Astrocyte of the cerebellum (primary cell): ENCODE measurements at regions not wholly inside any gene's neighbourhood (a gene's known extent, or its start where the extent isn't known, plus 50 kb on each side); places are given as distances from the start of the nearest gene placed in this dataset.

Experiments
- DNase-seq: peaks from one replicate; pipeline ENCODE4 v3.0.0-alpha.2; 2011; ENCODE audit warnings: low read depth
- H3K4me3 ChIP-seq: 2 replicates; pipeline ENCODE4 v1.5.1; 2011; ENCODE audit warnings: mild to moderate bottlenecking, low read depth, low read length, moderate library complexity
- in situ Hi-C: cut with HindIII; loops from 2 replicates; pipeline ENCODE4 v1.10.0; 2017; ENCODE audit warnings: low sequenced_read_pairs
- TF ChIP-seq, protein P1 (sequence below): IDR thresholded peaks from 2 replicates; pipeline ENCODE4 v1.5.1; 2012; ENCODE audit warnings: low read length, low read depth, moderate library complexity, mild to moderate bottlenecking; ENCODE audit errors: missing control alignments

DNA sequence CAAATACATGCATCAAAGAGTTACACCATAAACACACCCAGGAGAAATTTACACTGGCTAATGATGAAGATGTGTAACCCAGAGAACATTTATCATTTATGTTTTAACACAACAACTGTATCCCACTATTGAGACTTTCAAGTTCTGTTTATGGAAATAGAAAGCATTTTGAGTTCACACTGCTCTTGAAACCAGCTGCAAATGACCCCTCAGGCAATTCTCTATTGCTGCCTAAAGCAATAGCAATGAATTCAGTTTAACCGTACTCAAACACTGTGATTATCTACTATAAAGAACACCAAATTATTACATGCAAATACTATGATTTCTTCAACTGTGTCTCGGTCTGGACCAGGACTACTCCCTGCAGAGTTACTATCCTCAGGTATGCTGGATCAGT, 452.7 kb upstream of the NRXN1 start:
- in situ Hi-C loops: no loop called here
- DNase-seq: no peak
- no peak overlapping the region for H3K4me3 ChIP-seq
- TF ChIP-seq, protein P1, sequence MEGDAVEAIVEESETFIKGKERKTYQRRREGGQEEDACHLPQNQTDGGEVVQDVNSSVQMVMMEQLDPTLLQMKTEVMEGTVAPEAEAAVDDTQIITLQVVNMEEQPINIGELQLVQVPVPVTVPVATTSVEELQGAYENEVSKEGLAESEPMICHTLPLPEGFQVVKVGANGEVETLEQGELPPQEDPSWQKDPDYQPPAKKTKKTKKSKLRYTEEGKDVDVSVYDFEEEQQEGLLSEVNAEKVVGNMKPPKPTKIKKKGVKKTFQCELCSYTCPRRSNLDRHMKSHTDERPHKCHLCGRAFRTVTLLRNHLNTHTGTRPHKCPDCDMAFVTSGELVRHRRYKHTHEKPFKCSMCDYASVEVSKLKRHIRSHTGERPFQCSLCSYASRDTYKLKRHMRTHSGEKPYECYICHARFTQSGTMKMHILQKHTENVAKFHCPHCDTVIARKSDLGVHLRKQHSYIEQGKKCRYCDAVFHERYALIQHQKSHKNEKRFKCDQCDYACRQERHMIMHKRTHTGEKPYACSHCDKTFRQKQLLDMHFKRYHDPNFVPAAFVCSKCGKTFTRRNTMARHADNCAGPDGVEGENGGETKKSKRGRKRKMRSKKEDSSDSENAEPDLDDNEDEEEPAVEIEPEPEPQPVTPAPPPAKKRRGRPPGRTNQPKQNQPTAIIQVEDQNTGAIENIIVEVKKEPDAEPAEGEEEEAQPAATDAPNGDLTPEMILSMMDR: no peak

DNA sequence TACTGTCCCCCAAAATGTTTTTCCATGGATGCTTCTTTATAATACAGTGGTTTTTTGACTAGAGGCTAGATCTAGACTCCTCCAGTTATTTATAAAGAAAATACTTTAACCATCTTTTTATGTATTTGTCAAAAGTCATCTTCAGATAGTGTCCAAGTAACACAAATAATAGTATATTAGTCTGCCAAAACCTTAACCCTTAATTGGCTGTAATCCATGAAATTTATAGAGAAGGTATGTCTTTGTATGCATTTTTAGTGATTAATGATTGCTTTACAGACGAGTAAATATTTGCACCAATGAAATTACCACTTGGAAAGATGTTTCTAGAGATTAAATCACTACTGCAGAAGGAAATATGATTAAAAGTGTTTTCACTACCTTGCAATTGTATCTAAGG, 451.8 kb upstream of the NRXN1 start:
- TF ChIP-seq, protein P1: no peak
- in situ Hi-C loops: no loop called here
- DNase-seq: no peak
- H3K4me3 ChIP-seq: no peak overlapping the region

DNA sequence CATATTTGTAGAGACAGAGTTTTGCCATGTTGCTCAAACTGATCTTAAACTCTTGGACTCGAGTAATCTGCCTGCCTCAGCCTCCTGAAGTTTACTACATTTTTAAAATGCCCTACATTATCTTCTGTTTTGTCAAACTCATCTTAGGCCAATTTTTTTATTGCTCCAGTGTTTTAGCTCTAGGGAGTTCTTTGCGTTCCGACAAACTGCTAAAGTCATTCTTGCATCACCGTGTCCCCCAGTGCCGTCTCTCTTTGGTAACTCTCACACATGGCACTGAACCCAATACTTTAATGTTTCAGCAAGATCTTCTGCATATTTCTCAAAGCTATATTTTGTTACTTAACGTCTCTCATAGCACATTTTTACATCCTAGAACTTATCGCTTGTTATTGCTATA, 440.9 kb upstream of the NRXN1 start:
- no peak overlapping the region for H3K4me3 ChIP-seq
- TF ChIP-seq, protein P1: no peak
- no peak for DNase-seq
- in situ Hi-C loops: no loop called here

DNA sequence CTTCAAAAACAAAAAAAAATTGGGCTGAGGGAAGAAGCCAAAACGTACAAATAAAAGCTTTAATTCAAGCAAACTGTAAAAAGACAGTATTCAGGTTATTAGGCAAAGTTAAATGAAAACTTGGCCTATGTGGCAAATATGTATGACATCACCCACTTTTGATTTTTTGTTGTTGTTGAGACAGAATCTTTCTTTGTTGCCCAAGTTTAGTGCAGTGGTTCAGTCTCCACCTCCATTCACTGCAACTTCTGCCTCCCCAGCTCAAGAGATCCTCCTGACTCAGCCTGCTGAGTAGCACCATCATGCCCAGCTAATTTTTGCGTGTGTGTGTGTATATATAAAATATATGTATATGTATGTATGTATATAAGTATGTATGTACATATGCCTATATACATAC, 440.4 kb upstream of the NRXN1 start:
- H3K4me3 ChIP-seq: no peak overlapping the region
- no peak for DNase-seq
- in situ Hi-C loops: no loop called here
- TF ChIP-seq, protein P1: no peak

DNA sequence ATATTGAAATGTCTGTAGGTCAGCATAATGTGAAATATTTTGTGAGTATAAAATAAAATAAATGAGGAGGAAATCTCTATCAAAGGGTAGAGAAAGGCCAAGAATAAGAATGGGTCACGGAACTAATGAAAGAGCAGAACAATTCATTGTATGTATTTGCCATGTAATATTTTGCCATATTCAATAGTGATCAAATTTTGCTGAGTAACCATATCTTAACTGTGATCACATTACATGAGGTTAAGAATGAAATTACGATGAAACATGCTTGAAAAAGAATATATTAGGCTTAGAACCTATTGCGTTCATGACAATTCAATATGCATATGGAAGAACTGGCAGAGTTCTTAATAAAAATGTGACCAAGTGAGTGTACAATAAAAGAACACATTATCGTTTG, 437.2 kb upstream of the NRXN1 start:
- TF ChIP-seq, protein P1: no peak
- H3K4me3 ChIP-seq: no peak overlapping the region
- DNase-seq: no peak
- in situ Hi-C loops: no loop called here

DNA sequence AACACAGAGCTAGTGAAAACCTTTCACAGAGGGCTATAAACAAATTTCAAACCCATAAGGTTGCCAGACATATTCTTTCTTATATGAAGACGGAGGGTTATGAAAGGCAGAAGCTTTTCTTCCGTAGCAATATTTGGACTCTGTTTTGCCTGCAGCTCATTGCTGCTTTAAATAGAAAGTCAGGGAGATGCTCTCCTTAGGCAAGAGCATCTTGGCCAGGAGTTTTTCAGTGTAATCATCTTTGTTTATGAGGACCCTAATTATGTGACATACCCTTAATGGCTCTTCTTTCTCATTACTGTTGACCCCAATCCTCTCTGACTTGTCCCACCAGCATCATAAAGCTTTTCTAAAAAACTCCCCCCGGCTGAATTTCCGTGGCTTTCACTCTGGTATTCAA, 433.4 kb upstream of the NRXN1 start:
- TF ChIP-seq, protein P1: no peak
- no peak overlapping the region for H3K4me3 ChIP-seq
- no peak for DNase-seq
- in situ Hi-C loops: no loop called here

DNA sequence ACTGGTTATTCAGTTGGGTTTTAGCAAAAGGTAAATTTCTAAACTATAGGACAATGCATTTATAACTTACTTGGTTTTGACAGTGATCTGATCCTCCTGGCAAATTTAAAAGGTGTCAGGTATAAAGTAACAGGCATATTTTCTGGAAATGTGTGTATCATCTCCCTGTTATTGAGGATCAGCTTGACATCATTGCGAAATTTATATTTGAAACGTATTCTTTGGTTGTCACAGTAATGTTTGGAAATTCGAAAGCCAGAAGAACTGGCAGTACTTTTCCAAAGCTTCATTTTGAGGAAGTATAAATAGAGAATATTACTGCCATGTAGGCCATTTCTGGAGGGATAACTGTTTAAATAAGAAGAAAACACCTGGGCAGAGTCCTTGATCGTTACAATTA, 422.2 kb upstream of the NRXN1 start:
- H3K4me3 ChIP-seq: no peak overlapping the region
- in situ Hi-C loops: no loop called here
- TF ChIP-seq, protein P1: no peak
- no peak for DNase-seq
